ENCODE measurements at regions not wholly inside any gene's neighbourhood (a gene's known extent, or its start where the extent isn't known, plus 50 kb on each side); places are given as distances from the start of the nearest gene placed in this dataset.

DNA sequence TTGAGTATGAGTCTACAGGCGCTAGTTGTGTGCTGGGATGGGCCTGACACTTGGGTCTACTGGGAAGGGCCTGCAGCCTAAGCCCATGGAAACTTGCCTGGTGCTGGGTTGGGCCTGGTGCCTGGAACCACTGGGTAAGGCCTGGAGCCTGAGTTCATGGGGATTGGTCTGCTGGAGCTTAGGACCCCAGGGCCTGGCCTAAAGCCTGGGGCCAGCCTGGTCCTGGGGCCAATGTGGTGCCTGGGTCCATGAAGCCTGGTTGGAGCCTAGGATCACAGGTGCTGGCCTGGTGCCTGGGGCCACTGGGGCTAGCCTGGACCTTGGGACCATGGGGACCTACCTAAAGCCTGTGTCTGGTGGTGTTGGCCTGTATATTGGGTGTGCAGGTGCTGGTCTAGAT is 270.3 kb upstream of the GRIA3 start:
- Histone ChIP-seq H3K4me1 (ENCODE audit: insufficient read depth, low read length) (no peaks in the 10 kb centered on the region), H3K36me3 (ENCODE audit: insufficient read depth, low read length) (no peaks in the 10 kb centered on the region), H3K4me3 (ENCODE audit: low read length) (no peak overlapping the region), H3K27ac (ENCODE audit: low read depth in 1 of 2, low read length in 2 of 2) (no peak overlapping the region), H3K9me3 (ENCODE audit: control insufficient read depth in 1 of 2, insufficient read depth in 1 of 2, low read length in 2 of 2) (peaks cover 0 to 12% of the 10 kb centered on the region in 2 experiments), H3K27me3 (ENCODE audit: control insufficient read depth in 1 of 2, insufficient read depth in 2 of 2, low read length in 2 of 2) (no peaks in the 10 kb centered on the region)
- no peaks in the 10 kb centered on the region for H3K9me3 Mint-ChIP-seq
- ATAC-seq (ENCODE audit: poor library complexity): no peak
- H3K4me1 Mint-ChIP-seq (ENCODE audit: low read depth): no peaks in the 10 kb centered on the region
- intact Hi-C loops (cut with DNase I, micrococcal nuclease): no loop called here
- no peak for DNase-seq
- H3K27me3 Mint-ChIP-seq: no peaks in the 10 kb centered on the region
- H3K4me3 Mint-ChIP-seq: no peak overlapping the region
- ChIA-PET POLR2A (no interaction called here), CTCF (no interaction called here)
- no peak overlapping the region for H3K27ac Mint-ChIP-seq
- H3K36me3 Mint-ChIP-seq (ENCODE audit: low read depth): no peaks in the 10 kb centered on the region
- TF ChIP-seq, protein P1, sequence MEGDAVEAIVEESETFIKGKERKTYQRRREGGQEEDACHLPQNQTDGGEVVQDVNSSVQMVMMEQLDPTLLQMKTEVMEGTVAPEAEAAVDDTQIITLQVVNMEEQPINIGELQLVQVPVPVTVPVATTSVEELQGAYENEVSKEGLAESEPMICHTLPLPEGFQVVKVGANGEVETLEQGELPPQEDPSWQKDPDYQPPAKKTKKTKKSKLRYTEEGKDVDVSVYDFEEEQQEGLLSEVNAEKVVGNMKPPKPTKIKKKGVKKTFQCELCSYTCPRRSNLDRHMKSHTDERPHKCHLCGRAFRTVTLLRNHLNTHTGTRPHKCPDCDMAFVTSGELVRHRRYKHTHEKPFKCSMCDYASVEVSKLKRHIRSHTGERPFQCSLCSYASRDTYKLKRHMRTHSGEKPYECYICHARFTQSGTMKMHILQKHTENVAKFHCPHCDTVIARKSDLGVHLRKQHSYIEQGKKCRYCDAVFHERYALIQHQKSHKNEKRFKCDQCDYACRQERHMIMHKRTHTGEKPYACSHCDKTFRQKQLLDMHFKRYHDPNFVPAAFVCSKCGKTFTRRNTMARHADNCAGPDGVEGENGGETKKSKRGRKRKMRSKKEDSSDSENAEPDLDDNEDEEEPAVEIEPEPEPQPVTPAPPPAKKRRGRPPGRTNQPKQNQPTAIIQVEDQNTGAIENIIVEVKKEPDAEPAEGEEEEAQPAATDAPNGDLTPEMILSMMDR (IDR thresholded peaks at IDR 0.05): no peak

- H3K9me3 Mint-ChIP-seq: no peaks in the 10 kb centered on the region
- ATAC-seq (ENCODE audit: poor library complexity): no peak
Measured at GRCh38 chrX:122914256-122914655, 269.8 kb upstream of the GRIA3 start.

DNA sequence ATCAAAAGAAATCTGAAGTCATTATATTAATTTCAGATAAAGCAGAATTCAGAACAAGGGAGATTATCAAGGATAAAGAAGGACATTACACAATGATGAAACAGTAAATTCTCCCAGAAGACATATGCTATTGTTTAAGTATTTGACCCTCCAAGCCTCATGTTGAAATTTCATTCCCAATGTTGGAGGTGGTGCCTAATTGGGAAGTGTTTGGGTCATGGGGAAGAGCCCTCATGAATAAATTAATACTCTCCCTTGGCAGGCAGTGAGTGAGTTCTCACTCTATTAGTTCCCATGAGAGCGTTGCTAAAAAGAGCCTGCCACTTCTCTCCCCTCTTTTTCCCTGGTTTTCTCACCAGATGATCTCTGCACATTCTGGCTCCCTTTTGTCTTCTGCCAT is 249.9 kb upstream of the GRIA3 start:
- H3K36me3 Mint-ChIP-seq (ENCODE audit: low read depth): no peaks in the 10 kb centered on the region
- CTCF ChIA-PET: no interaction called here
- POLR2A ChIA-PET: no interaction called here

More at GRCh38 chrX:122914256-122914655, 269.8 kb upstream of the GRIA3 start:
- Mint-ChIP-seq H3K4me3 (no peak overlapping the region), H3K36me3 (ENCODE audit: low read depth) (no peaks in the 10 kb centered on the region), H3K27me3 (no peaks in the 10 kb centered on the region), H3K4me1 (ENCODE audit: low read depth) (no peaks in the 10 kb centered on the region), H3K27ac (no peak overlapping the region)
- no peak overlapping the region for H3K4me3 ChIP-seq (ENCODE audit: low read length)
- H3K9me3 ChIP-seq (ENCODE audit: control insufficient read depth in 1 of 2, insufficient read depth in 1 of 2, low read length in 2 of 2): peaks cover 0 to 12% of the 10 kb centered on the region in 2 experiments
- intact Hi-C loops (cut with DNase I, micrococcal nuclease): no loop called here
- no peak for DNase-seq
- no peaks in the 10 kb centered on the region for H3K36me3 ChIP-seq (ENCODE audit: insufficient read depth, low read length)
- CTCF ChIA-PET: no interaction called here
- TF ChIP-seq, protein P1 (IDR thresholded peaks at IDR 0.05): no peak
- H3K4me1 ChIP-seq (ENCODE audit: insufficient read depth, low read length): no peaks in the 10 kb centered on the region
- no peak overlapping the region for H3K27ac ChIP-seq (ENCODE audit: low read depth in 1 of 2, low read length in 2 of 2)
- POLR2A ChIA-PET: no interaction called here
- no peaks in the 10 kb centered on the region for H3K27me3 ChIP-seq (ENCODE audit: control insufficient read depth in 1 of 2, insufficient read depth in 2 of 2, low read length in 2 of 2)

More for the DNA sequence above, 249.9 kb upstream of the GRIA3 start:
- no peak for ATAC-seq (ENCODE audit: poor library complexity)
- Histone ChIP-seq H3K9me3 (ENCODE audit: control insufficient read depth in 1 of 2, insufficient read depth in 1 of 2, low read length in 2 of 2) (no peaks in the 10 kb centered on the region), H3K36me3 (ENCODE audit: insufficient read depth, low read length) (no peaks in the 10 kb centered on the region), H3K27me3 (ENCODE audit: control insufficient read depth in 1 of 2, insufficient read depth in 2 of 2, low read length in 2 of 2) (no peaks in the 10 kb centered on the region), H3K4me1 (ENCODE audit: insufficient read depth, low read length) (no peaks in the 10 kb centered on the region), H3K4me3 (ENCODE audit: low read length) (no peak overlapping the region), H3K27ac (ENCODE audit: low read depth in 1 of 2, low read length in 2 of 2) (no peak overlapping the region)
- H3K27ac Mint-ChIP-seq: no peak overlapping the region
- intact Hi-C loops (cut with DNase I, micrococcal nuclease): no loop called here
- H3K4me3 Mint-ChIP-seq: no peak overlapping the region
- no peak for DNase-seq
- H3K27me3 Mint-ChIP-seq: no peaks in the 10 kb centered on the region
- TF ChIP-seq, protein P1 (IDR thresholded peaks at IDR 0.05): no peak
- H3K4me1 Mint-ChIP-seq (ENCODE audit: low read depth): no peaks in the 10 kb centered on the region
- H3K9me3 Mint-ChIP-seq: no peaks in the 10 kb centered on the region
